ENCODE measurements at regions not wholly inside any gene's neighbourhood (a gene's known extent, or its start where the extent isn't known, plus 50 kb on each side); places are given as distances from the start of the nearest gene placed in this dataset.

- no TSS peak for BruUV-seq (replicated peaks)
- no peaks in the 10 kb centered on the region for H3K9me3 Mint-ChIP-seq (ENCODE audit: unreplicated experiment)
- POLR2A ChIA-PET, result no interaction called here
- Histone ChIP-seq H3K27me3 (replicated peaks; ENCODE audit: control insufficient read depth, insufficient read depth, low read length) (no peaks in the 10 kb centered on the region), H3K36me3 (ENCODE audit: control insufficient read depth, insufficient read depth, low read length) (no peaks in the 10 kb centered on the region), H3K9me3 (no peaks in the 10 kb centered on the region), H3K4me1 (no peaks in the 10 kb centered on the region), H3K4me3 (ENCODE audit: low read depth, low read length) (no peak overlapping the region)
- no peaks in the 10 kb centered on the region for H3K4me1 Mint-ChIP-seq (ENCODE audit: low read depth, unreplicated experiment)
- CTCF ChIA-PET, result no interaction called here
- H3K27ac Mint-ChIP-seq (ENCODE audit: unreplicated experiment), result no peak overlapping the region
- no peak overlapping the region for H3K4me3 Mint-ChIP-seq (ENCODE audit: unreplicated experiment)
- H3K27me3 Mint-ChIP-seq (ENCODE audit: insufficient read depth, unreplicated experiment), result no peaks in the 10 kb centered on the region
- intact Hi-C loops (cut with micrococcal nuclease; ENCODE audit: unreplicated experiment), result no loop called here
- DNase-seq, result no peak
- TF ChIP-seq CTCF (IDR thresholded peaks at IDR 0.05; ENCODE audit: insufficient read depth in 1 of 2, low read depth in 1 of 2, low read length in 1 of 2, severe bottlenecking in 1 of 2, unreplicated experiment in 1 of 2), result no peak
- H3K36me3 Mint-ChIP-seq (ENCODE audit: insufficient read depth, unreplicated experiment), result no peaks in the 10 kb centered on the region
These were observed 50.3 kb upstream of the KYNU start for GRCh38 chr2:142827170-142827569.

- CTCF ChIA-PET, result no interaction called here
- no peaks in the 10 kb centered on the region for H3K36me3 Mint-ChIP-seq (ENCODE audit: insufficient read depth, unreplicated experiment)
- no peaks in the 10 kb centered on the region for H3K9me3 Mint-ChIP-seq (ENCODE audit: unreplicated experiment)
- intact Hi-C loops (cut with micrococcal nuclease; ENCODE audit: unreplicated experiment), result no loop called here
- no peak overlapping the region for H3K27ac Mint-ChIP-seq (ENCODE audit: unreplicated experiment)
- POLR2A ChIA-PET, result no interaction called here
- no peak for DNase-seq
- Histone ChIP-seq H3K36me3 (ENCODE audit: control insufficient read depth, insufficient read depth, low read length) (no peaks in the 10 kb centered on the region), H3K4me1 (no peaks in the 10 kb centered on the region), H3K4me3 (ENCODE audit: low read depth, low read length) (no peak overlapping the region), H3K9me3 (no peaks in the 10 kb centered on the region), H3K27me3 (replicated peaks; ENCODE audit: control insufficient read depth, insufficient read depth, low read length) (no peaks in the 10 kb centered on the region)
- H3K27me3 Mint-ChIP-seq (ENCODE audit: insufficient read depth, unreplicated experiment), result no peaks in the 10 kb centered on the region
- no TSS peak for BruUV-seq (replicated peaks)
- H3K4me1 Mint-ChIP-seq (ENCODE audit: low read depth, unreplicated experiment), result no peaks in the 10 kb centered on the region
- no peak for TF ChIP-seq CTCF (IDR thresholded peaks at IDR 0.05; ENCODE audit: insufficient read depth in 1 of 2, low read depth in 1 of 2, low read length in 1 of 2, severe bottlenecking in 1 of 2, unreplicated experiment in 1 of 2)
- no peak overlapping the region for H3K4me3 Mint-ChIP-seq (ENCODE audit: unreplicated experiment)
These were observed 51.6 kb upstream of the KYNU start for GRCh38 chr2:142825861-142826260.

- Mint-ChIP-seq H3K4me3 (ENCODE audit: unreplicated experiment) (no peak overlapping the region), H3K27me3 (ENCODE audit: insufficient read depth, unreplicated experiment) (no peaks in the 10 kb centered on the region), H3K4me1 (ENCODE audit: low read depth, unreplicated experiment) (no peaks in the 10 kb centered on the region), H3K9me3 (ENCODE audit: unreplicated experiment) (no peaks in the 10 kb centered on the region), H3K36me3 (ENCODE audit: insufficient read depth, unreplicated experiment) (no peaks in the 10 kb centered on the region), H3K27ac (ENCODE audit: unreplicated experiment) (no peak overlapping the region)
- BruUV-seq (replicated peaks), result no TSS peak
- Histone ChIP-seq H3K27me3 (replicated peaks; ENCODE audit: control insufficient read depth, insufficient read depth, low read length) (no peaks in the 10 kb centered on the region), H3K4me1 (no peaks in the 10 kb centered on the region), H3K9me3 (no peaks in the 10 kb centered on the region), H3K4me3 (ENCODE audit: low read depth, low read length) (no peak overlapping the region), H3K36me3 (ENCODE audit: control insufficient read depth, insufficient read depth, low read length) (no peaks in the 10 kb centered on the region)
- ChIA-PET CTCF (no interaction called here), POLR2A (no interaction called here)
- no peak for DNase-seq
- no peak for TF ChIP-seq CTCF (IDR thresholded peaks at IDR 0.05; ENCODE audit: insufficient read depth in 1 of 2, low read depth in 1 of 2, low read length in 1 of 2, severe bottlenecking in 1 of 2, unreplicated experiment in 1 of 2)
- intact Hi-C loops (cut with micrococcal nuclease; ENCODE audit: unreplicated experiment), result no loop called here
These were observed 52.7 kb upstream of the KYNU start for GRCh38 chr2:142824756-142825155.

Data from Caco-2 (cell line).